Fibroblast of skin of right biceps (primary cell): ENCODE measurements at regions not wholly inside any gene's neighbourhood (a gene's known extent, or its start where the extent isn't known, plus 50 kb on each side); places are given as distances from the start of the nearest gene placed in this dataset.
"Not testable (repeated sequence)": the region's sequence is repeated elsewhere in the genome, so short reads cannot be mapped to it uniquely, and the experiment has no call there.

Experiments
- DNase-seq: peaks from one replicate; pipeline ENCODE4 v3.0.0-alpha.2; 2013

GRCh38 chr3:130151555-130151954, 69.9 kb downstream of the ALG1L2 start:
- not testable (repeated sequence) for DNase-seq

GRCh38 chr3:130153247-130153646, 71.6 kb downstream of the ALG1L2 start:
- DNase-seq: peak; percentile 17

GRCh38 chr3:130155464-130155863, 73.8 kb downstream of the ALG1L2 start:
- not testable (repeated sequence) for DNase-seq

- not testable (repeated sequence) for DNase-seq
Observed at GRCh38 chr3:130166856-130167255, 85.2 kb downstream of the ALG1L2 start.

- not testable (repeated sequence) for DNase-seq
Observed at GRCh38 chr3:130175195-130175594, 93.6 kb downstream of the ALG1L2 start.

GRCh38 chr3:130176476-130177256, 95.0 kb downstream of the ALG1L2 start:
- DNase-seq: not testable (repeated sequence)

GRCh38 chr3:130178835-130179234, 97.2 kb downstream of the ALG1L2 start:
- DNase-seq: peak; percentile 1

GRCh38 chr3:130179353-130179970, 97.8 kb downstream of the ALG1L2 start:
- DNase-seq: peak; percentile 0

- not testable (repeated sequence) for DNase-seq
Observed at GRCh38 chr3:130182475-130182874, 100.8 kb downstream of the ALG1L2 start.

GRCh38 chr3:130183689-130184088, 102.1 kb downstream of the ALG1L2 start:
- DNase-seq: not testable (repeated sequence)

- not testable (repeated sequence) for DNase-seq
Observed at GRCh38 chr3:130184152-130185024, 102.8 kb downstream of the ALG1L2 start.

GRCh38 chr3:130201272-130201671, 119.6 kb downstream of the ALG1L2 start:
- not testable (repeated sequence) for DNase-seq

- not testable (repeated sequence) for DNase-seq
Observed at GRCh38 chr3:130203633-130204032, 122.0 kb downstream of the ALG1L2 start.

- DNase-seq: no peak
Observed at GRCh38 chr3:130227540-130227939, 117.9 kb upstream of the COL6A5 start.

- peak; percentile 8 for DNase-seq
Observed at GRCh38 chr3:130242850-130243569, 102.5 kb upstream of the COL6A5 start.

- DNase-seq: no peak
Observed at GRCh38 chr3:130243808-130244207, 101.7 kb upstream of the COL6A5 start.

GRCh38 chr3:130250982-130251381, 94.5 kb upstream of the COL6A5 start:
- no peak for DNase-seq

- DNase-seq: no peak
Observed at GRCh38 chr3:130255442-130255841, 90.0 kb upstream of the COL6A5 start.

GRCh38 chr3:130256821-130257340, 88.6 kb upstream of the COL6A5 start:
- DNase-seq: no peak

GRCh38 chr3:130258532-130258952, 86.9 kb upstream of the COL6A5 start:
- DNase-seq: peak; percentile 6

GRCh38 chr3:130259166-130259874, 86.2 kb upstream of the COL6A5 start:
- DNase-seq: no peak

GRCh38 chr3:130260918-130261317, 84.6 kb upstream of the COL6A5 start:
- no peak for DNase-seq
